ENCODE measurements at regions not wholly inside any gene's neighbourhood (a gene's known extent, or its start where the extent isn't known, plus 50 kb on each side); places are given as distances from the start of the nearest gene placed in this dataset.

DNA sequence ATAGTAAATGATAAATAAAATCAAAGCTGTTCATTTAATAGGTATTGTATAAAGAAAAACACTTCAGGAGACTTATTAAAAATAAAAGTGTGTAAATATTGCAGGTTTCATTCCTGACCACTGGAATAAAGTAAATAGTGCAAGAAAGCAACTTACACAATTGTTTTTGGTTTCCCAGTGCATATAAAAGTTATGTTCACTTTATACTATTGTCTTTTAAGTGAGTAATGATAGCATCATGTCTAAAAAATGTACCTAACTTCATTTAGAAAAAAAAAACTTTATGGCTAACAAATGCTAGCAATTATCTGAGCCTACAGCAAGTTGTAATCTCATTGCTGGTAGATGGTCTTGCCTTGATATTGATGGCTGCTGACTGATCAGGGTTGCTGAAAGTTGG, 726.6 kb upstream of the POU3F2 start:
- TF ChIP-seq EP300 (IDR thresholded peaks at IDR 0.05; ENCODE audit: borderline replicate concordance in 1 of 2, low read depth in 1 of 2, low read length in 1 of 2) (no peak), GATA2 (CRISPR knock-in tag; IDR thresholded peaks at IDR 0.05) (no peak), TAF1 (IDR thresholded peaks at IDR 0.05; ENCODE audit: borderline replicate concordance, low read depth, low read length) (no peak), FOXM1 (IDR thresholded peaks at IDR 0.05; ENCODE audit: low read depth) (no peak), POLR2AphosphoS5 (IDR thresholded peaks at IDR 0.05; ENCODE audit: low read depth, low read length) (no peak), FOSL2 (IDR thresholded peaks at IDR 0.05; ENCODE audit: borderline replicate concordance, low read depth) (no peak)
- TF ChIP-seq, protein P1, sequence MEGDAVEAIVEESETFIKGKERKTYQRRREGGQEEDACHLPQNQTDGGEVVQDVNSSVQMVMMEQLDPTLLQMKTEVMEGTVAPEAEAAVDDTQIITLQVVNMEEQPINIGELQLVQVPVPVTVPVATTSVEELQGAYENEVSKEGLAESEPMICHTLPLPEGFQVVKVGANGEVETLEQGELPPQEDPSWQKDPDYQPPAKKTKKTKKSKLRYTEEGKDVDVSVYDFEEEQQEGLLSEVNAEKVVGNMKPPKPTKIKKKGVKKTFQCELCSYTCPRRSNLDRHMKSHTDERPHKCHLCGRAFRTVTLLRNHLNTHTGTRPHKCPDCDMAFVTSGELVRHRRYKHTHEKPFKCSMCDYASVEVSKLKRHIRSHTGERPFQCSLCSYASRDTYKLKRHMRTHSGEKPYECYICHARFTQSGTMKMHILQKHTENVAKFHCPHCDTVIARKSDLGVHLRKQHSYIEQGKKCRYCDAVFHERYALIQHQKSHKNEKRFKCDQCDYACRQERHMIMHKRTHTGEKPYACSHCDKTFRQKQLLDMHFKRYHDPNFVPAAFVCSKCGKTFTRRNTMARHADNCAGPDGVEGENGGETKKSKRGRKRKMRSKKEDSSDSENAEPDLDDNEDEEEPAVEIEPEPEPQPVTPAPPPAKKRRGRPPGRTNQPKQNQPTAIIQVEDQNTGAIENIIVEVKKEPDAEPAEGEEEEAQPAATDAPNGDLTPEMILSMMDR (IDR thresholded peaks at IDR 0.05): no peak
